ENCODE measurements at regions not wholly inside any gene's neighbourhood (a gene's known extent, or its start where the extent isn't known, plus 50 kb on each side); places are given as distances from the start of the nearest gene placed in this dataset.

DNA sequence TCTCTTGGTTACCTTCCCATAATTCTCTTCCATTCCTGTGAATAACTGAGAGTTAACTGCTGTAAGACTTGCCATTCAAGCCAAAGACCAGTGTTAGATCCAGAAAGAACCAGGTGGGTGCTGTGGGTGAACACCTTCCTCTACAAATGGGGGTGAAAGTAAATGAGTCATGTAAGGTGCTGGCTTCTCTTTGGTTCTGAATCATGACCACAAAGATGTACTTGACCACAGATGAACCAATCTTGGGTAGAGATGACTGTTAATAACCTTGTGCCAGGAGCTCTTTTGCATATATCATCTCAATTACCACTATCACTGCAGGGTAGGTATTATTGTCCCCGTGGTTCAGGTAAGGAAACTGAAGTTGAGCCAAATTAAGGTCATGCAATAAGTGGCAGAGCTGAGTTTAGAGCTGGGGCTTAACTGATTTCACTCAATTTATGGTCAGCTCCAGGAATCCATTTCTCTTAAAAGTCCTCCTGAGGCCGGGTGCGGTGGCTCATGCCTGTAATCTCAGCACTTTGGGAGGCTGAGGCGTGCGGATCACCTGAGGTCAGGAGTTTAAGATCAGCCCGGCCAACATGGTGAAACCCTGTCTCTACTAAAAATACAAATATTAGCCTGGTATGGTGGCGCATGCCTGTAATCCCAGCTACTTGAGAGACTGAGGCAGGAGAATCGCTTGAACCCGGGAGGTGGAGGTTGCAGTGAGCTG lies 244.9 kb upstream of the CXCR4 start:
- DNase-seq = peak; percentile 54

- no peak for DNase-seq
These were observed 243.6 kb upstream of the CXCR4 start for GRCh38 chr2:136361521-136361920.

GRCh38 chr2:136360790-136361189 lies 242.8 kb upstream of the CXCR4 start:
- DNase-seq = no peak

- DNase-seq = peak; percentile 20
These were observed 241.4 kb upstream of the CXCR4 start for GRCh38 chr2:136359121-136359965.

GRCh38 chr2:136358576-136358975 lies 240.6 kb upstream of the CXCR4 start:
- DNase-seq = no peak

DNA sequence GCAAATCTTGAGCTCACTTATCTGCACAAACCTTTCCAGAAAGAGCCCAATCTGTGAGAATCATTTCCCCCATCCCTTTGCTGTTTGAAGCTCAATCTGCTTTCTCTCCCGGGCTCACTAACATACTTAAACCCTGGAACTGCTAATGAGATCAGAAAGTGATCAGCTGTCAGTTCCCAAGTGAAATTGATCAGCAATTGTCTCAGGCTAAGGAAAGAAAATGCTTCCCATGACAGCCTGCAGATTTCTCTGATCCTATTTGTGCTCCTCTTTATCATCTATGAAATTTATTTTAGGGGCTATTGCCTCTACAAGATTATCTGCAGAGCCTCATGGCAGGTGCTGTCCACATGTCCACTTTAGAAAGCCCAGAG lies 239.0 kb upstream of the CXCR4 start:
- DNase-seq = no peak

DNA sequence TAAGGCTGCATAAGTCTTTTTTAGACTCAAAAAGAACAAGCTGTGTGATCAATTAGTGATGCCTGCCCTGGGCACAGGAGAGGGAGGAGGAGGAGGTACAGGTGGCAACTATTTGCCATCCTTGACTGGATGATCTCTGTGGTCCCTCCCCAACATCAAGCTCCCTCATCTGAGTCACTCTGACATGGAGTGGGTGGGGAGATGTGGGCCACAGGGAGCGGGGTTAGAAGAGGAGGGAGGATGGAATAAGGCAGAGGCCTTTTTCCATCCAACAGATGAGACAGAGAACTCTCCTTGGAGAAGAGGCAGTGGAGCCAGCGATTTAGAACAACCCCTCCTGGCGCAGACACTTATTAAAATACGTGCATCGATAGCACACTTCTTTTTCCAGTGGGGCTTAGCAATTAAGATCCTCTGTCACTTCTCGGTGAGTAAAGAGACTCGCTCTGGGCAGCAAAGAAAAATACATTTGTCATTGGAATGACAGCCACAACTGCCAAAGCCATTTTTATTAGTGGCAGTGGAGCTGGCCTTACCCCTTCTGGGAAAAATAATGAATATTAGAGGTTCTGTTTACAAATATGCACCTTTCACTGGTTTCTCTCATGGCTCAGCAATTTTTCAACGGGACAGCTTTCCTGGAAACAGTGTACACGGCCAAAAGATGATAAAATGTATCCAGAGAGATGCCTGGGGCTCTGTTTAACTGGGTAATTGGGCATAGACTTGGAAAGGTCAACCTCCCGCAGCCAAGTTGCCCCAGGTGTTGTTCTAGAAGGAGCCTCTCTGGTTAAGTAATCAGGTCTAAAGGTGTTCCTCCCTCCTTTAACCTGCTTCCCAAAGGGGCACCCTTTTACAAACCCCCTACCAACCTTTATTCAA lies 238.4 kb upstream of the CXCR4 start:
- no peak for DNase-seq

DNA sequence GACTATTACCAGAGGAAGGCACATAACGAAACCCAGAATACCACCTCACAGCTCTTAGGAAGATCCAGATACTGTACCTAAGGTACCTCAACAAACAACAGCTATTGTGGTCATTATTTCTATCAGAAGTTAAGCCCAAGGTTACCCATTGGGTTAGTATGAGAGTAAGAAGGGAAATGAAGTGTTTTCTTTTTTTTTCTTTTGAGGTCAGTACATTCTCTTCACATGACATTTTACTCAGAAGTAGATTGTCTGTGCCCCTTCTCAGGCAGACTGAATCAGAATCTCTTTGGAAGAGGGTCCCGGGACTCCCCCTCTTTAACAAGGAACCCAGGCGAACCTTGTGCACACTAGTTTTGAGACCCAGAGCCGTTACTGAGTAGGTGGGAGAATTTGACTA lies 233.7 kb upstream of the CXCR4 start:
- no peak for DNase-seq

DNA sequence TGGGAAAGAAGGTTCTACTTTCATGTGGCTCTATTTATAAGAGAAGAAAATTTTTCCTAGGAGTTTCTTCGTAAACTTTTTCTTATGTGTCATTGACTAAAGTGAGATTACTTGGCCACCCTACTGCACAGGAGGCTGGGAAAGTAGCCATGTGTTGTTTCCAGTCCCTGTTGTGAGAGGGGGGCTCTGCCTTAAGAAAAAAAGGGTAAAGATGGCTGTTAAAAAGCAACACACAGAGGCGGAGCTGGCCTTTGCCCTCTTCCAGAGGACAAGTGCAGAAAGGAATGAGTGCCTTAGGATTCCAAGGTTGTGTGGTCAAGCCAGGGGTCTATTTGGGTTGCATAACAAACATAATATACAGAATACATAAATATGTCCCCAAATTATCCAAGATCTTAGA lies 230.0 kb upstream of the CXCR4 start:
- no peak for DNase-seq

GRCh38 chr2:136344339-136344738 lies 226.4 kb upstream of the CXCR4 start:
- no peak for DNase-seq

GRCh38 chr2:136342138-136342537 lies 224.2 kb upstream of the CXCR4 start:
- no peak for DNase-seq

GRCh38 chr2:136334967-136335366 lies 217.0 kb upstream of the CXCR4 start:
- DNase-seq = no peak

DNA sequence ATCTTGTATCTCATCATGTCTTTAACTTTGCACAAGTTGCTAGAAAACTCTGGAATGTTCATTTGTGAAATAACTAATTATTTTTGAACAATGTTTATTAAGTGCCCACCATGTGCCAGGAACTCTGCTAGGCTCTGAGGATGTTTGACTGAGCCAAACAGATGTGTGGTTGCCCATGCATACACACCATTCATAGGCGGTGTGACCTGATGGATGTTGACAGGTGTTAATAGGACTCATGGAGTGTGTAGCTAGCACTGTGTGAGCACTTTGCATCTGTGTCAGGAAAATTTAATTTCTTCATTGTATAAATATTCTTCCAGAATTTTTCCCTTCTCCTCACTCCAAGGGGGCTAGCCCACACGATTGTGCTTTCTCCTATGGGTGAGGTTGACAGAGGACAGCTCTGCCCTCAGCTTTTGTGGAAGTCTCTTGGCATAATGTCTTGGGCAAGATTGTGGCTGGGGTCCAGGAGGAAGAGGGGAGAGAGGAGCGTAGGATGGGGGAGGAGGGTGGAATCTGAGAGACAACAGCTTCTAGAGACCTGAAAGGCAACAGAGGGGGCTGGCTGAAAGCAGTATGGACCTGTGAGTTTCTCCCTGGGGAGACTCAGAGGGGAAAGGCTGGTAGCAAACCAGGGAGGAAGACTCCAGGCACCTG lies 214.6 kb upstream of the CXCR4 start:
- DNase-seq = no peak

GRCh38 chr2:136331226-136331625 lies 213.3 kb upstream of the CXCR4 start:
- DNase-seq = no peak

GRCh38 chr2:136328207-136328795 lies 210.4 kb upstream of the CXCR4 start:
- DNase-seq = no peak

- DNase-seq = peak; percentile 78
These were observed 209.4 kb upstream of the CXCR4 start for GRCh38 chr2:136327162-136327852.

GRCh38 chr2:136325844-136326331 lies 207.9 kb upstream of the CXCR4 start:
- DNase-seq = no peak

DNA sequence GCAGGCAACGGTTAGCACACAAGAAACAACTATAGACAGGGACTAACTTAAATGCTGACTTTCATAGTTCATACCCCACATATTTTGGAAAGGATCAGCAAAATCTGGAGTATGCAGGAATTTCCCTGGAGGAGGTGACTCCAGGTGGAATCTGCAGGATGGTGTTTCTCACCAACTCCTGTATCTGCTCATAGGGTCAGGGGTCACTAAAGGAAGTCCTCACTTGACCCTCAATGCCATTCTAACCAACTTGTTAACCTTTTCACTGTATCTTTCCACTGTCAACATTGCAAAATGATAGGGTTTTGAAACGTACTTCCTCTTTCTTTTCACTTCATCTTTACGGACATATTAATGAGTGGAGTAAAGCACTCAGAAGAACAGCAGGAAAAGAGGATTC lies 207.0 kb upstream of the CXCR4 start:
- no peak for DNase-seq

- DNase-seq = no peak
These were observed 206.0 kb upstream of the CXCR4 start for GRCh38 chr2:136323935-136324334.

- no peak for DNase-seq
These were observed 205.2 kb upstream of the CXCR4 start for GRCh38 chr2:136323195-136323594.

GRCh38 chr2:136322428-136322827 lies 204.5 kb upstream of the CXCR4 start:
- no peak for DNase-seq

DNA sequence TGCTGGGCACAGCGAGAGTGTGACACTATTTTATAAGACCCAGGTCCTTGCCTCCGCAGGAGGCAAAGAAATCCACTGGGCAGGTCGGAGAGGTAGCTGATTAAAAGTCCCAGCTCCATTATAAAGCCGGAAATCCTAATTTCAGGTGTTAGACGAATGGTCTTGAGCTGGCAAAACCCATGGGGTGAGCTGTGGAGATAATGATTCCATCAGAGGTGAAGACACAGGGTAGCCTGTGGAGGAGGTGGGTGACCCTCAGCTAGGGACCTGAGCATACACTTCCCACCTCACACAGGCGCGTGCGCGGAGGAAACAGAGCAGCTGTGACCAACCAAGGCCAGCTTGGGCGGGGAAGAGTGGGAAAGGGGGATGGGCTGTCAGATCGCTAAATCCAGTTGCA lies 201.7 kb upstream of the CXCR4 start:
- no peak for DNase-seq

All from stimulated activated CD4-positive, alpha-beta T cell treated with anti-CD3 and anti-CD28 coated beads, Interleukin-4, amount 100 ng/mL, for 24 hours (primary cell).